SH-SY5Y (cell line): ENCODE measurements at regions not wholly inside any gene's neighbourhood (a gene's known extent, or its start where the extent isn't known, plus 50 kb on each side); places are given as distances from the start of the nearest gene placed in this dataset.

Experiments
- GATA2 ChIP-seq: IDR thresholded peaks from 2 replicates; pipeline ENCODE4 v1.6.1; 2011; ENCODE audit warnings: mild to moderate bottlenecking, low read depth, low read length
- GATA3 ChIP-seq: IDR thresholded peaks from 2 replicates; pipeline ENCODE4 v1.6.1; 2011; ENCODE audit warnings: low read depth, mild to moderate bottlenecking, low read length, moderate library complexity

DNA sequence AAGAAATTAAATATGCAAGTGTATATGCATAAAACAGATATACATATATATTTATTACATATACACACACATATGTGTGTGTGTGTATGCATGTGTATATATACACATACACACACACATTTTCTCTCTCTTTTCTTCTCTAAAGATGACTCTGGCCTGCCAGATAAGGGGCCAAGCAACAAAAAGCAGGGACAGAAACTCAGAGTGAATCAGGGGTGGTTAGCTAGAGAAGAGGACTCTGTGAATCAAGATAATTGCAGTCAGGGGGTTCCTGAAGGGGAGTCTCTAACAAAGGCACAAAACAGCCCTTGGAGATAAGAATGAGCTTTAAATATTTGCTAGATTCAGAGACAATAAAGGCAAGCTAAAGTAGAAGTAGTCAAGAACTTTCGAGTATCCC, 650.5 kb downstream of the UTRN start:
- TF ChIP-seq GATA2, result no peak
- no peak for TF ChIP-seq GATA3
